Cardiac fibroblast (primary cell): ENCODE measurements at regions not wholly inside any gene's neighbourhood (a gene's known extent, or its start where the extent isn't known, plus 50 kb on each side); places are given as distances from the start of the nearest gene placed in this dataset.

Experiments used
- DNase-seq, 2 donors: peaks; one replicate each; pipeline versions ENCODE4 v3.0.0 to v3.0.0-alpha.2; 2010; ENCODE audit warnings: low read depth in 2 of 2
- H3K4me3 ChIP-seq, 2 donors: replicated peaks in 1 of 2; 1 replicate in 1 of 2; 2 replicates in 1 of 2; pipeline ENCODE4 v1.5.1; 2011; ENCODE audit warnings: low read depth in 2 of 2, low read length in 2 of 2, mild to moderate bottlenecking in 2 of 2, moderate library complexity in 1 of 2
- TF ChIP-seq, protein P1 (sequence below): IDR thresholded peaks from one replicate; pipeline ENCODE4 v1.5.1; 2011; ENCODE audit warnings: low read depth, mild to moderate bottlenecking, low read length, inconsistent platforms

DNA sequence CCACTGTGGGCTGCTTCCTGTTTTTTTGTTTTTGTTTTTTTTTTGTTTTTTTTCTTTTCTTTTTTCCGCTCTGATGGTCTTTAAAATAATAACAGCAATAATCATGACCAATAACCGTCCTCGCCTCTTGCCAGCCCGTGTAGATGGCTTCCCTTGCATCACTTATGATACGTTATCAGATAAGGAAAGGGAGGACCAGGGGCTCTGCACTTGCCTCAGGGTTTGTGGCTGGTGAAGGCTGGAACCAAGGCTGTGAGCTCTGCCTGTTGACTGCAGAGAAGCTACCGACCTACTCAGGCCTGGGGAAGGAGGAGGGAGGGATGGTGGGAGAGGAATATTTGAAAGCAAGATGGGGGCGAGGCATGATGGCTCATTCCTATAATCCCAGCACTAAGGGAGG, 114.0 kb upstream of the SDK2 start:
- no peak for DNase-seq
- TF ChIP-seq, protein P1, sequence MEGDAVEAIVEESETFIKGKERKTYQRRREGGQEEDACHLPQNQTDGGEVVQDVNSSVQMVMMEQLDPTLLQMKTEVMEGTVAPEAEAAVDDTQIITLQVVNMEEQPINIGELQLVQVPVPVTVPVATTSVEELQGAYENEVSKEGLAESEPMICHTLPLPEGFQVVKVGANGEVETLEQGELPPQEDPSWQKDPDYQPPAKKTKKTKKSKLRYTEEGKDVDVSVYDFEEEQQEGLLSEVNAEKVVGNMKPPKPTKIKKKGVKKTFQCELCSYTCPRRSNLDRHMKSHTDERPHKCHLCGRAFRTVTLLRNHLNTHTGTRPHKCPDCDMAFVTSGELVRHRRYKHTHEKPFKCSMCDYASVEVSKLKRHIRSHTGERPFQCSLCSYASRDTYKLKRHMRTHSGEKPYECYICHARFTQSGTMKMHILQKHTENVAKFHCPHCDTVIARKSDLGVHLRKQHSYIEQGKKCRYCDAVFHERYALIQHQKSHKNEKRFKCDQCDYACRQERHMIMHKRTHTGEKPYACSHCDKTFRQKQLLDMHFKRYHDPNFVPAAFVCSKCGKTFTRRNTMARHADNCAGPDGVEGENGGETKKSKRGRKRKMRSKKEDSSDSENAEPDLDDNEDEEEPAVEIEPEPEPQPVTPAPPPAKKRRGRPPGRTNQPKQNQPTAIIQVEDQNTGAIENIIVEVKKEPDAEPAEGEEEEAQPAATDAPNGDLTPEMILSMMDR = no peak
- no peak overlapping the region for H3K4me3 ChIP-seq

DNA sequence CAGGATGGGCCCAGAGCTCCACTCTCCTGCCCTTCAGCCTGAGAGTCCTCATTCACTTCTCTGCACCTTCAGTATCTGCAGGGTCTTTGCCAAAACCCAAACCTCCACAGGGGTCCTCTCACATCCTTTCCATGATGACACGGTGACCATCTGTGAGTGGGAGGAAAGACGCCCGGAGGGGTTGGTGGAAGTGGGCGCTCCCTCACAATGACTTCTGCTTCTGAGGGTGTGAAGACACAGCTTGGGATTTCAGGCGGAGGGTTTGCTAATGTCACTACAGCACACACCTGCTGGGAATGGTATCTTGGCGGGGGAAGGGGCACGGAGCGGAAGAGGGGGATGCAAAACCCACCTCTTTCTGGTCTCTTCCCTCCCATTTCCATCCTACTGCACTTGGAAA, 115.1 kb upstream of the SDK2 start:
- TF ChIP-seq, protein P1 = no peak
- H3K4me3 ChIP-seq = no peak overlapping the region
- DNase-seq = no peak

DNA sequence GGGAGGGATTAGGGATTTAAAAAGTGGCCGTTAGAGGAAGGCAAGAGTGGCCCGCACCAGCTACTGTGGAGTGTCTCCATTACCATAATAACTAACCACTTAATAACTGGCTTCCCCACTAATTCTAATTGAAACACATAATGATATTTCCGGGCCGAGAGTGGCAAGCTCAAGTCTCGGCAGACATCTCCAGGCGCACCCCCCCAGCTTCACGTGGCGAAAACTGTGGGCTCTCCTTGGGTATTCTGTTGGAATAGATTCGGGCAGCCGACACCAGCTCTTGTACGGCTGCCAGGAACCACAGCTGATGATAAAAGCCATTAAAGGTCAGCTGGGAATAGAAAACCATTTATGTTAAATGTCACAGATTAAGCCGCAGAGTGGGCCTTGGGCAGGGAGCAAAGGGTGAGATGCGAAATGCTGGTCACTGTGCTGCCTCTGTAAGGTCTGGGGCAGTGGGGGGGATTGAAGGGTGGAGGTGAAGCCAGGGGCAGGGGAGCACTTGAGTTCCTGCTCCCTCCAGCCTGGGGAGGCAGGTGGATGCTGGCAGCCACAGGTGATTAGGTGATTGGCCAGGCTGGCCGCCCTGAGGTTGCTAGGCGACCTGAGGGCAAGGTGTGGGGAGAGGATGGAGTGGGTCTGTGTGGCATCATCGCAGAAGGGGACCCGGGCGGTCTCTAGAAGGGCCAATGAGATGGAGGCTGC, 115.6 kb upstream of the SDK2 start:
- no peak for DNase-seq
- TF ChIP-seq, protein P1 = no peak
- no peak overlapping the region for H3K4me3 ChIP-seq

DNA sequence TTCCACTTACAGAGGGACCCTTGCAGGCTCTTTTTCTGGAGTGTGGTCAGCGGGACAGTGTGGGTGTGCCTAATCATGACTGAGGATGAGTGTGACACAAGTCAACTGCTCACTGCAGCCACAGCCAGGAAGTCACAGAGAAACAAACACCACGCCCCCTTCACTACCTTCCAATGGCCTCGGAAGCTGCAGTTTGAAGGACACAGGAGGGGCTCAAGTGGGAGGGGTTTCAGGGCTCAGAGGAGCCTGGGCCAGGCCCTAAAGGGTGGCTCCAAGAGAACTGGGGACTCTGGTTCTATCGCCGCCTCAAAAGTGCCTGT, 116.2 kb upstream of the SDK2 start:
- H3K4me3 ChIP-seq = no peak overlapping the region
- DNase-seq = no peak
- TF ChIP-seq, protein P1 = no peak

DNA sequence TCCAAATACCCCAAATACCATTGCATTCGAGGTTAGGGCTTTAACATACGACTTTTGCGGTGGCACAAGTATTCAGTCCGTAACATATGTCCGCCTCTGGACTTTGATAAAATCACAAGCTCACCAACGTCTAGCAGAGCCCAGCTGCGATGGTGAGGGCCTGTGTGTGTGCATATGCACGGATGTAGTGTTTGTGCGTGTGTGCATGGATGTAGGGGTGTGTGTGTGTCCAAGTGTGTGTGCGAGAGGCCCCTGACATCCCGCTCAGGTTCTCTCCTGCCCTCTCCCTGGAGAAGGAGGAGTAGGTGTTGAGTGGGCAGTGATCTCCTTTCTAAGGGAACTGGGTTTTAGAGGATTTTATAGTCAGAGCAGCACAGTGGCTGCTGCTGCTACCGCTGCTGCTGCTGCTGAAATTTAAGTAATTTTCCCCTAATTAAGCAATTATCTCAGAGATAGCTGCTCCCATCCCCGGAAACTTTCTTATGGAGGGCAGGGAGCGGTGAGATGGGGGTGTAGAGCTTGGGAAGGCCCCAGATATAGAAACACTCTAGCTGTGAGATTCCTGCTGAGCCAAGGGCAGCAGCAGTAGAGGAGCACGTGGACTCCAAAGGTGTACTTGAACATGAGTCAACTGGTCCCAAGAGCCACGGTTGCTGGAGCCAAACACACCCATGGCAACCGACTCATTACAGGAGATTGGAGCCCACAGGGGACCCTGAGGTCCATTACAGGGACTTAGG, 121.7 kb upstream of the SDK2 start:
- no peak overlapping the region for H3K4me3 ChIP-seq
- no peak for DNase-seq
- TF ChIP-seq, protein P1 = no peak

DNA sequence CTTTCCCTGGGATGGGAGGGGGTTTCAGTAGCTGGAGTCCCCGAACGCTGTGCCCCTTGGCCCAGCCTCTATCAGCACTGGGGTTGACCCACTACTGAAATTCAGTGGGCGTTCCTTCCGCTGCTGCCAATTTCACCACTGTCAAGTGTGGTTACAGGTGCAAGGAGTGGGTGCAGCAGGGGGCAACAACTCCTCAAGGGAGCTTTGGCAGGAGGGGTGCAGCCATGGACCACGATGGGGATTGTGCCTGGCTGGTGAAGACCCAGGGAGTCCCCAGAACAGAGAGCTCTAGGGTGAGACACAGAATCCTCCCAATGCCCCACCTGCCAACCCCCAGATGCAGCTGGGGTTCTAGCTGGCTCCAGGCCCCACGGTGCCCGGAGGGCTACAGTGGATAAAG, 123.5 kb upstream of the SDK2 start:
- no peak for DNase-seq
- no peak overlapping the region for H3K4me3 ChIP-seq
- TF ChIP-seq, protein P1 = no peak

DNA sequence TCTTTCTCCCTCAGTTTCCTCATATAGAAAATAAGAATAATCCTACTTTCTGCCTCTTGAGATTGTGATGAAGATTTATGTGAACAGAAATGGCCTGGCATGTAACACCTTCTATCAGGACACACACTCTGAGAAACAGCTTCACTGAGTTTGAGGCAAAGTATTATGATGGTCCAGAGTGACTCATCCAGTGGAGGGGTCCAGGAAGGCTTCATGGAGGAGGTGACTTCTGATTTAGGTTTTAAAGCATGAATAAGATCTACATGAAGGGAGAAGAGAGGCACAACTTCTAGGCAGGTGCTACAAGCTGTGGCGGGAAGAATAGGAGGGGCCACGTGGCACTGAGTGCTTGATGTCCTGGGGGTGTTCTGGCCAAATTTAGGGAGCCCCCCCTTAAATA, 124.4 kb upstream of the SDK2 start:
- TF ChIP-seq, protein P1 = no peak
- H3K4me3 ChIP-seq = no peak overlapping the region
- no peak for DNase-seq
